ENCODE measurements at regions not wholly inside any gene's neighbourhood (a gene's known extent, or its start where the extent isn't known, plus 50 kb on each side); places are given as distances from the start of the nearest gene placed in this dataset.
"Not testable (repeated sequence)": the region's sequence is repeated elsewhere in the genome, so short reads cannot be mapped to it uniquely, and the experiment has no call there.

GRCh38 chr6:144510859-144511258, 225.7 kb downstream of the UTRN start:
- no peak for TF ChIP-seq CTCF (IDR thresholded peaks at IDR 0.05)
- peaks cover 2% of the 10 kb centered on the region; the same call in 1 of the 2 replicates for H3K27me3 Mint-ChIP-seq (ENCODE audit: insufficient read depth)
- no peak overlapping the region for H3K27ac Mint-ChIP-seq
- peaks cover 29% of the 10 kb centered on the region for H3K36me3 Mint-ChIP-seq (ENCODE audit: low read depth)
- peaks cover 7% of the 10 kb centered on the region for H3K9me3 Mint-ChIP-seq
- no peaks in the 10 kb centered on the region for H3K4me1 Mint-ChIP-seq (ENCODE audit: low read depth)
- DNase-seq = no peak
- no peak overlapping the region for H3K4me3 Mint-ChIP-seq

GRCh38 chr6:144515761-144516160, 230.6 kb downstream of the UTRN start:
- no peak for DNase-seq
- H3K27ac Mint-ChIP-seq = no peak overlapping the region
- no peaks in the 10 kb centered on the region for H3K9me3 Mint-ChIP-seq
- peaks cover 19% of the 10 kb centered on the region for H3K36me3 Mint-ChIP-seq (ENCODE audit: low read depth)
- TF ChIP-seq CTCF (IDR thresholded peaks at IDR 0.05) = no peak
- no peak overlapping the region for H3K4me3 Mint-ChIP-seq
- H3K4me1 Mint-ChIP-seq (ENCODE audit: low read depth) = no peaks in the 10 kb centered on the region
- peaks cover 2% of the 10 kb centered on the region; the same call in 1 of the 2 replicates for H3K27me3 Mint-ChIP-seq (ENCODE audit: insufficient read depth)

DNA sequence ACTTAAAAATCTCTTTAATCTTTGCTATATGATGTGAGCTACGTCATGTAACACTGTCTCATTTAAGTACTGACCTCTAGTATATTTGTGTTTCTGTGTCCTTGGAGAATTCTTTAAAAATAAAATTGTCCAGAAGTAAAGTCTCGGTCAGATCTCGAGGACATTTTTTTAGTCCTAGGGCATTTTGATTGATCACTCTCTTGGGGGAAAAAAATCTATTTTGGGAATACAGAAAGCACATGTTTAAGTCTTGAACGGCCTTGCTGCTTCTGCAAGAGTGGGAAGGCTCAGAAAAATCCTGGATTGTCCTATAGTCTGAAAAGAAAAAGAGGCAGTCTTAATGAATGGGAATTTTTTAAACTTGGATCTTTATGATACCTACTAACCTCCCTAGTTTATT, 234.3 kb downstream of the UTRN start:
- Mint-ChIP-seq H3K27me3 (ENCODE audit: insufficient read depth) (no peaks in the 10 kb centered on the region), H3K4me1 (ENCODE audit: low read depth) (no peaks in the 10 kb centered on the region), H3K36me3 (ENCODE audit: low read depth) (peaks cover 16% of the 10 kb centered on the region), H3K9me3 (no peaks in the 10 kb centered on the region), H3K4me3 (no peak overlapping the region), H3K27ac (no peak overlapping the region)
- TF ChIP-seq CTCF (IDR thresholded peaks at IDR 0.05) = no peak
- no peak for DNase-seq

DNA sequence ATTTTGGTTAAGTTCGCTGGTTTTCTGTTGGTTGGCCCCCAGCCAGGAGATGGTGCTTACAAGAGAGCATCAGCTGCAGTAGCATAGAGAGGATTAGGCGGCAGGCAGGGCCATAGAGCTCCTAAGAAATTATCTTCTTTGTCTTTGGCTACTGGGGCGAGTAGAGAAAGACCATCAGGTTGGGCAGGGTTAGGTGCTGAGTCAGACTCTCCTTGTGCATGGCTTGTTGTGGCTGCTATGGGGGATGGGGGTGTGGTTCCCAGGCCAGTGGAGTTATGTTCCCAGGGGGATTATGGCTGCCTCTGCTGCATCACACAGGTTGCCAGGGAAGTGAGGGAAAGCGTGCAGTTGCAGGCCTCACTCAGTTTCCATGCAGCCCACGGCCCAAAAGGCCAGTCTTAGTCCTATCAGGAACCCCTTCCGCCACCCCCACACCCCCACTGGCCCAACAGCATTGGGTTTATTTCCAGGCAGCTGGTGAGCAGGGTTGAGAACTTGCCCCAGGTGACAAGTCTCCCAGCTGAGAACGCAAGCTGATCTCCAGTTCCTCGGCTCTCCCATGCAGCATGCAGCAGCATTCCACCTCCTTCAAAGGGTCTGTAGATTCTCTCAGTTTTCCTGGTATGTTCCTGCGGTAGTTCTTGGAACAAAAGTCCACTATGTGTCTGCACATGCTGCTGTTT, 243.7 kb downstream of the UTRN start:
- H3K36me3 Mint-ChIP-seq (ENCODE audit: low read depth) = peaks cover 42% of the 10 kb centered on the region
- no peaks in the 10 kb centered on the region for H3K9me3 Mint-ChIP-seq
- no peak for TF ChIP-seq CTCF (IDR thresholded peaks at IDR 0.05)
- DNase-seq = no peak
- H3K4me3 Mint-ChIP-seq = no peak overlapping the region
- H3K27me3 Mint-ChIP-seq (ENCODE audit: insufficient read depth) = no peaks in the 10 kb centered on the region
- peaks cover 15% of the 10 kb centered on the region for H3K4me1 Mint-ChIP-seq (ENCODE audit: low read depth)
- peak overlapping the region; percentile 27 for H3K27ac Mint-ChIP-seq

DNA sequence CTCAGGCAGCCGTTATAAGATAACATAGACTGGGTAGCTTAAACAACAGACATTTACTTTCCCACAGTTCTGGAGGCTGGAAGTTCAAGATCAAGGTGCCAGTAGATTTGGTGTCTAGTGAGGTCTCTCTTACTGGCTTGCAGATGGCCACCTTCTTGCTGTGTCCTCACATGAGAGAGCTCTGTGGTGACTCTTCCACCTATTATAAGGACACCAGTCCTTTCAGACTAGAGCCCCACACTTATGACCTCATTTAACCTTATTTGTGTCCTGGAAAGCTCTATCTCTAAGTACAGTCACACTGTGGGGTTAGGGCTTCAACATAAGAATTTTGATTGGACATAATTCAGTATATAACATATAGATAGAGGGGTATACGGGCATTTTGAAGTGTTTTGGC, 245.0 kb downstream of the UTRN start:
- H3K27ac Mint-ChIP-seq = no peak overlapping the region
- peaks cover 23% of the 10 kb centered on the region for H3K4me1 Mint-ChIP-seq (ENCODE audit: low read depth)
- TF ChIP-seq CTCF (IDR thresholded peaks at IDR 0.05) = no peak
- H3K36me3 Mint-ChIP-seq (ENCODE audit: low read depth) = peaks cover 51% of the 10 kb centered on the region
- H3K9me3 Mint-ChIP-seq = no peaks in the 10 kb centered on the region
- no peak for DNase-seq
- H3K27me3 Mint-ChIP-seq (ENCODE audit: insufficient read depth) = no peaks in the 10 kb centered on the region
- no peak overlapping the region for H3K4me3 Mint-ChIP-seq

DNA sequence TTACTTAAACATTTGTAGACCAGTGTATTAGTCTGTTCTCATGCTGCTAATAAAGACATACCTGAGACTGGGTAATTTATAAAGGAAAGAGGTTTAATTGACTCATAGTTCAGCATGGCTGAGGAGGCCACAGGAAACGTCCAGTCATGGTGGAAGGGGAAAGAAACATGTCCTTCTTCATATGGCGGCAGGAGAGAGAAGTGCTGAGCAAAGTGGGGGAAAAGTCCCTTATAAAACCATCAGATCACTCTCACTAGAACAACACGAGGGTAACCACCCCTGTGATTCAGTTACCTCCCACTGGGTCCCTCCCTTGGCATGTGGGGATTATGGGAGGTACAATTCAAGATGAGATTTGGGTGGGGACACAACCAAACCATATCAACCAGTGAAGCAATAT, 247.1 kb downstream of the UTRN start:
- H3K4me1 Mint-ChIP-seq (ENCODE audit: low read depth) = peaks cover 23% of the 10 kb centered on the region
- not testable (repeated sequence) for H3K4me3 Mint-ChIP-seq, H3K27ac Mint-ChIP-seq

More for the DNA sequence above, 247.1 kb downstream of the UTRN start:
- not testable (repeated sequence) for H3K9me3 Mint-ChIP-seq; DNase-seq; H3K27me3 Mint-ChIP-seq (ENCODE audit: insufficient read depth)
- peaks cover 44% of the 10 kb centered on the region for H3K36me3 Mint-ChIP-seq (ENCODE audit: low read depth)

Data from HFFc6 (cell line).